Astrocyte (in vitro differentiated cells and primary cell): ENCODE measurements at regions not wholly inside any gene's neighbourhood (a gene's known extent, or its start where the extent isn't known, plus 50 kb on each side); places are given as distances from the start of the nearest gene placed in this dataset.
"Not testable (repeated sequence)": the region's sequence is repeated elsewhere in the genome, so short reads cannot be mapped to it uniquely, and the experiment has no call there.

Experiments used
- DNase-seq: peaks from one replicate; pipeline ENCODE4 v3.0.0-alpha.2; 2010; ENCODE audit warnings: low read depth
- FAIRE-seq: peaks from 2 replicates; lab custom pipeline; 2011; peaks lifted over from hg19 to GRCh38; lab: Jason Lieb, UNC
- H2AFZ ChIP-seq: 2 replicates; pipeline ENCODE4 v1.6.0; 2012; ENCODE audit warnings: low read depth, low read length, inconsistent platforms
- H3K27ac ChIP-seq: 2 replicates; pipeline ENCODE4 v1.5.1; 2011; ENCODE audit warnings: low read depth, low read length, inconsistent platforms
- H3K27me3 ChIP-seq: 2 replicates; pipeline ENCODE4 v1.6.0; 2011; ENCODE audit warnings: low read length, inconsistent platforms; ENCODE audit not compliant: insufficient read depth
- H3K36me3 ChIP-seq: 2 replicates; pipeline ENCODE4 v1.5.1; 2011; ENCODE audit warnings: low read length, inconsistent platforms; ENCODE audit not compliant: insufficient read depth
- H3K4me1 ChIP-seq: 2 replicates; pipeline ENCODE4 v1.5.1; 2011; ENCODE audit warnings: low read length, inconsistent platforms; ENCODE audit not compliant: insufficient read depth
- H3K4me2 ChIP-seq: 2 replicates; pipeline ENCODE4 v1.6.0; 2012; ENCODE audit warnings: low read length, inconsistent platforms
- H3K4me3 ChIP-seq: 2 replicates; pipeline ENCODE4 v1.5.1; 2011; ENCODE audit warnings: low read depth, mild to moderate bottlenecking, low read length, inconsistent platforms; ENCODE audit not compliant: insufficient read depth
- H3K79me2 ChIP-seq: 2 replicates; pipeline ENCODE4 v1.6.0; 2012; ENCODE audit warnings: mild to moderate bottlenecking, low read length, inconsistent platforms; ENCODE audit not compliant: insufficient read depth
- H3K9ac ChIP-seq: 2 replicates; pipeline ENCODE4 v1.6.0; 2012; ENCODE audit warnings: mild to moderate bottlenecking, low read length, inconsistent platforms
- H3K9me3 ChIP-seq: 2 replicates; pipeline ENCODE4 v1.5.1; 2012; ENCODE audit warnings: low read depth, mild to moderate bottlenecking, low read length, inconsistent platforms; ENCODE audit not compliant: insufficient read depth
- H4K20me1 ChIP-seq: 2 replicates; pipeline ENCODE4 v1.6.0; 2012; ENCODE audit warnings: low read length, inconsistent platforms; ENCODE audit not compliant: insufficient read depth
- H3K27ac Mint-ChIP-seq: one replicate; pipeline ENCODE4 v1.8.0; 2021; ENCODE audit warnings: mild to moderate bottlenecking, mixed read lengths; ENCODE audit not compliant: unreplicated experiment
- H3K27me3 Mint-ChIP-seq: one replicate; pipeline ENCODE4 v1.8.0; 2021; ENCODE audit warnings: low read depth, mixed read lengths; ENCODE audit not compliant: unreplicated experiment
- H3K36me3 Mint-ChIP-seq: one replicate; pipeline ENCODE4 v1.8.0; 2021; ENCODE audit warnings: low read depth, mixed read lengths; ENCODE audit not compliant: unreplicated experiment
- H3K4me1 Mint-ChIP-seq: one replicate; pipeline ENCODE4 v1.8.0; 2021; ENCODE audit warnings: low read depth, mixed read lengths; ENCODE audit not compliant: unreplicated experiment
- H3K4me3 Mint-ChIP-seq: one replicate; pipeline ENCODE4 v1.8.0; 2021; ENCODE audit warnings: mild to moderate bottlenecking, moderate library complexity, mixed read lengths; ENCODE audit not compliant: unreplicated experiment
- H3K9me3 Mint-ChIP-seq: one replicate; pipeline ENCODE4 v1.8.0; 2021; ENCODE audit warnings: mild to moderate bottlenecking, mixed read lengths; ENCODE audit not compliant: unreplicated experiment
- CTCF ChIP-seq: IDR thresholded peaks from 2 replicates; pipeline ENCODE4 v1.5.1; 2011; ENCODE audit warnings: low read depth, mild to moderate bottlenecking, inconsistent platforms, low read length, moderate library complexity; ENCODE audit not compliant: insufficient read depth
- EZH2 ChIP-seq: IDR thresholded peaks from 2 replicates; pipeline ENCODE4 v1.6.1; 2012; ENCODE audit warnings: mild to moderate bottlenecking, low read length, inconsistent platforms; ENCODE audit not compliant: insufficient read depth

GRCh38 chr3:82462977-82463376 is 701.5 kb upstream of the GBE1 start:
- H3K27ac Mint-ChIP-seq: no peak overlapping the region
- H3K4me3 Mint-ChIP-seq: no peak overlapping the region
- H3K27me3 Mint-ChIP-seq: no peaks in the 10 kb centered on the region
- Histone ChIP-seq H3K4me3 (no peak overlapping the region), H3K27ac (no peak overlapping the region), H3K27me3 (no peaks in the 10 kb centered on the region), H3K4me1 (no peaks in the 10 kb centered on the region), H3K9me3 (no peaks in the 10 kb centered on the region), H4K20me1 (no peaks in the 10 kb centered on the region), H3K36me3 (no peaks in the 10 kb centered on the region), H3K79me2 (no peaks in the 10 kb centered on the region), H3K9ac (no peak overlapping the region), H2AFZ (no peak overlapping the region), H3K4me2 (no peak overlapping the region)
- no peaks in the 10 kb centered on the region for H3K9me3 Mint-ChIP-seq
- no peak for FAIRE-seq
- DNase-seq: no peak
- H3K36me3 Mint-ChIP-seq: no peaks in the 10 kb centered on the region
- no peak for TF ChIP-seq EZH2
- TF ChIP-seq CTCF: no peak
- peaks cover 3% of the 10 kb centered on the region for H3K4me1 Mint-ChIP-seq

- H2AFZ ChIP-seq: no peak overlapping the region
- no peak overlapping the region for H3K4me3 ChIP-seq
- H4K20me1 ChIP-seq: no peaks in the 10 kb centered on the region
- no peak overlapping the region for H3K4me3 Mint-ChIP-seq
- H3K27ac ChIP-seq: no peak overlapping the region
- H3K9ac ChIP-seq: no peak overlapping the region
- H3K4me1 ChIP-seq: no peaks in the 10 kb centered on the region
- no peaks in the 10 kb centered on the region for H3K27me3 ChIP-seq
- TF ChIP-seq EZH2 (no peak), CTCF (no peak)
- peaks cover 3% of the 10 kb centered on the region for H3K4me1 Mint-ChIP-seq
- H3K36me3 Mint-ChIP-seq: no peaks in the 10 kb centered on the region
- H3K9me3 Mint-ChIP-seq: no peaks in the 10 kb centered on the region
- H3K9me3 ChIP-seq: no peaks in the 10 kb centered on the region
- DNase-seq: no peak
- no peak overlapping the region for H3K4me2 ChIP-seq
- no peaks in the 10 kb centered on the region for H3K79me2 ChIP-seq
- H3K27me3 Mint-ChIP-seq: no peaks in the 10 kb centered on the region
- no peaks in the 10 kb centered on the region for H3K36me3 ChIP-seq
- no peak overlapping the region for H3K27ac Mint-ChIP-seq
- no peak for FAIRE-seq
Measured at GRCh38 chr3:82461049-82461889, 699.8 kb upstream of the GBE1 start.

- no peaks in the 10 kb centered on the region for H3K79me2 ChIP-seq
- no peaks in the 10 kb centered on the region for H4K20me1 ChIP-seq
- no peaks in the 10 kb centered on the region for H3K4me1 ChIP-seq
- peaks cover 5% of the 10 kb centered on the region for H3K9me3 Mint-ChIP-seq
- H3K27me3 Mint-ChIP-seq: no peaks in the 10 kb centered on the region
- DNase-seq: no peak
- H3K36me3 ChIP-seq: no peaks in the 10 kb centered on the region
- no peaks in the 10 kb centered on the region for H3K36me3 Mint-ChIP-seq
- H3K27me3 ChIP-seq: no peaks in the 10 kb centered on the region
- no peak overlapping the region for H3K4me2 ChIP-seq
- no peak overlapping the region for H2AFZ ChIP-seq
- H3K9ac ChIP-seq: no peak overlapping the region
- no peaks in the 10 kb centered on the region for H3K9me3 ChIP-seq
- TF ChIP-seq CTCF: no peak
- no peak for TF ChIP-seq EZH2
- no peak overlapping the region for H3K4me3 ChIP-seq
- no peak overlapping the region for H3K27ac ChIP-seq
- H3K27ac Mint-ChIP-seq: no peak overlapping the region
- H3K4me3 Mint-ChIP-seq: no peak overlapping the region
- no peaks in the 10 kb centered on the region for H3K4me1 Mint-ChIP-seq
- no peak for FAIRE-seq
Measured at GRCh38 chr3:82448320-82448719, 686.9 kb upstream of the GBE1 start.

GRCh38 chr3:82428821-82429220 is 667.4 kb upstream of the GBE1 start:
- H3K36me3 ChIP-seq, H3K27ac ChIP-seq, H3K27me3 ChIP-seq, H3K79me2 ChIP-seq, H3K9ac ChIP-seq, H3K9me3 Mint-ChIP-seq, H3K27ac Mint-ChIP-seq, H3K4me3 ChIP-seq, H2AFZ ChIP-seq, H3K4me1 Mint-ChIP-seq, DNase-seq, H3K4me1 ChIP-seq, H4K20me1 ChIP-seq, H3K36me3 Mint-ChIP-seq, H3K27me3 Mint-ChIP-seq, H3K4me3 Mint-ChIP-seq, H3K4me2 ChIP-seq, H3K9me3 ChIP-seq, FAIRE-seq: not testable (repeated sequence)
